ENCODE measurements at regions not wholly inside any gene's neighbourhood (a gene's known extent, or its start where the extent isn't known, plus 50 kb on each side); places are given as distances from the start of the nearest gene placed in this dataset.
"Not testable (repeated sequence)": the region's sequence is repeated elsewhere in the genome, so short reads cannot be mapped to it uniquely, and the experiment has no call there.

DNA sequence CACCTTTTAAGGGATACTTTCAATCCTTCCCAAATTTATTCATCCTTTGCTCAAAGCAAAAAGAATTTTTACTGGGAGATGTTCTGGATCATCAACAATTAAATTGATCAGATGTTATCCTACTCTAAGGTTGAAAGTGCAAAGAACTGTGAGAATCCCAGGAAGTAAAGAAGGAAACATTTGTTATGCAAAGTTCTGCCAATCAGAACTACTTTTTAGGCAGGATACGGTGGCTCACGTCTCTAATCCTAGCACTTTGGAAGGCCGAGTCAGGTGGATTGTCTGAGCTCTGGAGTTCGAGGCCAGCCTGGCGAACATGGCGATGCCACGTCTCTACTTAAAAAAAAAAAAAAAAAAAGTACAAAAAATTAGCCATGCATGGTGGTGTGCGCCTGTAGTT lies 882.3 kb downstream of the DIAPH3 start:
- Histone ChIP-seq H2BK12ac (ENCODE audit: insufficient read length, low read depth, low read length) (no peak overlapping the region), H3K9ac (ENCODE audit: extremely low read depth, insufficient read length, low read length) (no peak overlapping the region), H2AFZ (ENCODE audit: low read length) (no peak overlapping the region), H4K5ac (ENCODE audit: insufficient read length, low read depth, low read length) (no peak overlapping the region), H3K56ac (ENCODE audit: insufficient read length, low read depth, low read length) (no peak overlapping the region), H3K27me3 (ENCODE audit: insufficient read depth, low read length) (no peaks in the 10 kb centered on the region; the same call in 1 of the 2 replicates), H3K4me1 (ENCODE audit: insufficient read depth, low read length) (no peaks in the 10 kb centered on the region), H2AK5ac (ENCODE audit: insufficient read length, low read length) (no peak overlapping the region), H3K23ac (ENCODE audit: insufficient read length, low read depth, low read length) (no peak overlapping the region), H2BK20ac (ENCODE audit: low read depth, low read length, poor library complexity, severe bottlenecking) (no peak overlapping the region), H3T11ph (ENCODE audit: low read length) (no peak overlapping the region), H4K8ac (replicated peaks; ENCODE audit: insufficient read length, low read depth, low read length) (no peak overlapping the region), H3K27ac (ENCODE audit: insufficient read length, low read depth, low read length) (no peak overlapping the region), H3K14ac (ENCODE audit: insufficient read depth, low read length) (no peak overlapping the region), H4K91ac (ENCODE audit: insufficient read length, low read depth, low read length) (no peak overlapping the region), H3K4me2 (ENCODE audit: insufficient read depth, insufficient read length, low read length) (no peak overlapping the region), H3K4ac (ENCODE audit: low read depth, low read length) (no peak overlapping the region), H3K9me3 (ENCODE audit: control insufficient read depth, low read depth, low read length) (no peaks in the 10 kb centered on the region), H4K20me1 (ENCODE audit: control insufficient read depth, insufficient read depth, insufficient read length) (no peaks in the 10 kb centered on the region), H2BK120ac (ENCODE audit: low read depth, low read length, poor library complexity, severe bottlenecking) (no peak overlapping the region), H3K79me1 (ENCODE audit: insufficient read depth, low read depth, low read length, poor library complexity, severe bottlenecking) (no peaks in the 10 kb centered on the region), H3K18ac (ENCODE audit: insufficient read length, low read depth, low read length) (no peak overlapping the region), H3K79me2 (ENCODE audit: insufficient read depth, low read length) (no peaks in the 10 kb centered on the region), H2BK5ac (ENCODE audit: insufficient read length, low read length) (no peak overlapping the region), H3K23me2 (ENCODE audit: insufficient read length, low read depth, low read length, poor library complexity, severe bottlenecking) (no peaks in the 10 kb centered on the region), H2BK15ac (ENCODE audit: low read depth, low read length) (no peak overlapping the region)
- H3K4me3 Mint-ChIP-seq = no peak overlapping the region
- no peaks in the 10 kb centered on the region for H3K9me3 Mint-ChIP-seq
- H3K4me1 Mint-ChIP-seq = no peaks in the 10 kb centered on the region
- no peak for DNase-seq
- H3K27ac Mint-ChIP-seq = no peak overlapping the region
- no peaks in the 10 kb centered on the region for H3K36me3 Mint-ChIP-seq (ENCODE audit: insufficient read depth in 1 of 3, low read depth in 3 of 3)
- H3K27me3 Mint-ChIP-seq (ENCODE audit: low read depth) = peaks cover 78% of the 10 kb centered on the region
- TF ChIP-seq, protein P1, sequence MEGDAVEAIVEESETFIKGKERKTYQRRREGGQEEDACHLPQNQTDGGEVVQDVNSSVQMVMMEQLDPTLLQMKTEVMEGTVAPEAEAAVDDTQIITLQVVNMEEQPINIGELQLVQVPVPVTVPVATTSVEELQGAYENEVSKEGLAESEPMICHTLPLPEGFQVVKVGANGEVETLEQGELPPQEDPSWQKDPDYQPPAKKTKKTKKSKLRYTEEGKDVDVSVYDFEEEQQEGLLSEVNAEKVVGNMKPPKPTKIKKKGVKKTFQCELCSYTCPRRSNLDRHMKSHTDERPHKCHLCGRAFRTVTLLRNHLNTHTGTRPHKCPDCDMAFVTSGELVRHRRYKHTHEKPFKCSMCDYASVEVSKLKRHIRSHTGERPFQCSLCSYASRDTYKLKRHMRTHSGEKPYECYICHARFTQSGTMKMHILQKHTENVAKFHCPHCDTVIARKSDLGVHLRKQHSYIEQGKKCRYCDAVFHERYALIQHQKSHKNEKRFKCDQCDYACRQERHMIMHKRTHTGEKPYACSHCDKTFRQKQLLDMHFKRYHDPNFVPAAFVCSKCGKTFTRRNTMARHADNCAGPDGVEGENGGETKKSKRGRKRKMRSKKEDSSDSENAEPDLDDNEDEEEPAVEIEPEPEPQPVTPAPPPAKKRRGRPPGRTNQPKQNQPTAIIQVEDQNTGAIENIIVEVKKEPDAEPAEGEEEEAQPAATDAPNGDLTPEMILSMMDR (conservative IDR thresholded peaks at IDR 0.05) = no peak
- no CpG with 5 or more reads among the region's 8 CpGs for WGBS (ENCODE audit: extremely low coverage, insufficient read length, low lambda C conversion rate)

DNA sequence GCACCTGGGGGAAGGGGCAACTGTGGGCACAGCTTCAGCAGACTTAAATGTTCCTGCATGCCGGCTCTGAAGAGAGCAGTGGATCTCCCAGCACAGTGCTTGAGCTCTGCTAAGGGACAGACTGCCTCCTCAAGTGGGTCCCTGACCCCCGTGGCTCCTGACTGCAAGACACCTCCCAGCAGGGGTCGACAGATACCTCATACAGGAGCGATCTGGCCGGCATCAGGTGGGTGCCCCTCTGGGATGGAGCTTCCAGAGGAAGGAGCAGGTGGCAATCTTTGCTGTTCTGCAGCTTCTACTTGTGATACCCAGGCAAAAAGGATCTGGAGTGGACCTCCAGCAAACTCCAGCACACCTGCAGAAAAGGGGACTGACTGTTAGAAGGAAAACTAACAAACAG lies 871.5 kb downstream of the DIAPH3 start:
- not testable (repeated sequence) for H3K79me1 ChIP-seq (ENCODE audit: insufficient read depth, low read depth, low read length, poor library complexity, severe bottlenecking); H3K9me3 ChIP-seq (ENCODE audit: control insufficient read depth, low read depth, low read length); H2AK5ac ChIP-seq (ENCODE audit: insufficient read length, low read length); H3K4me1 Mint-ChIP-seq; H2BK120ac ChIP-seq (ENCODE audit: low read depth, low read length, poor library complexity, severe bottlenecking); DNase-seq; H4K91ac ChIP-seq (ENCODE audit: insufficient read length, low read depth, low read length); H2BK12ac ChIP-seq (ENCODE audit: insufficient read length, low read depth, low read length); H3K23ac ChIP-seq (ENCODE audit: insufficient read length, low read depth, low read length); H3K56ac ChIP-seq (ENCODE audit: insufficient read length, low read depth, low read length); H2BK20ac ChIP-seq (ENCODE audit: low read depth, low read length, poor library complexity, severe bottlenecking); H3K79me2 ChIP-seq (ENCODE audit: insufficient read depth, low read length); H3K27ac Mint-ChIP-seq; H3K27me3 Mint-ChIP-seq (ENCODE audit: low read depth); H3K14ac ChIP-seq (ENCODE audit: insufficient read depth, low read length); H3K4me2 ChIP-seq (ENCODE audit: insufficient read depth, insufficient read length, low read length); H3K9ac ChIP-seq (ENCODE audit: extremely low read depth, insufficient read length, low read length); H4K20me1 ChIP-seq (ENCODE audit: control insufficient read depth, insufficient read depth, insufficient read length); H2BK5ac ChIP-seq (ENCODE audit: insufficient read length, low read length); H3K4ac ChIP-seq (ENCODE audit: low read depth, low read length); H3K27me3 ChIP-seq (ENCODE audit: insufficient read depth, low read length); H3K9me3 Mint-ChIP-seq; H2BK15ac ChIP-seq (ENCODE audit: low read depth, low read length); H3K27ac ChIP-seq (ENCODE audit: insufficient read length, low read depth, low read length); H4K5ac ChIP-seq (ENCODE audit: insufficient read length, low read depth, low read length); H3K36me3 Mint-ChIP-seq (ENCODE audit: insufficient read depth in 1 of 3, low read depth in 3 of 3); H3K4me3 Mint-ChIP-seq; H3K23me2 ChIP-seq (ENCODE audit: insufficient read length, low read depth, low read length, poor library complexity, severe bottlenecking); H3K4me1 ChIP-seq (ENCODE audit: insufficient read depth, low read length); H3T11ph ChIP-seq (ENCODE audit: low read length); H3K18ac ChIP-seq (ENCODE audit: insufficient read length, low read depth, low read length); H2AFZ ChIP-seq (ENCODE audit: low read length); H4K8ac ChIP-seq (replicated peaks; ENCODE audit: insufficient read length, low read depth, low read length)
- WGBS (ENCODE audit: extremely low coverage, insufficient read length, low lambda C conversion rate) = no CpG with 5 or more reads among the region's 5 CpGs
